ENCODE measurements at regions not wholly inside any gene's neighbourhood (a gene's known extent, or its start where the extent isn't known, plus 50 kb on each side); places are given as distances from the start of the nearest gene placed in this dataset.

DNA sequence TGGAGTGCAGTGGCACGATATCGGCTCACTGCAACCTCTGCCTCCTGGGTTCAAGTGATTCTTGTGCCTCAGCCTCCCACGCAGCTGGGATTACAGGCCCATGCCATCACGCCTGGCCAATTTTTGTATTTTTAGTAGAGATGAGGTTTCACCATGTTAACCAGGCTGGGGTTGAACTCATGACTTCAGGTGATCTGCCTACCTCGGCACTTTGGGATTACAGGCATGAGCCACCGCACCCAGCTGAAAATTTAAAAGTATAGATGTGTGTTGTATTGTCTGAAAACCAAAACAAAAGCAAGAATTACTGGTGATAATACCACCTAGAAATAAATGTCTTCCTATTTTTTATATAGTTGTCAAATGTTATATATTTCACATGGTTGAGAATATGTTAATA is 162.0 kb upstream of the DMRT1 start:
- intact Hi-C loops (cut with DNase I, micrococcal nuclease), result no loop called here
- DNase-seq, result no peak
- ATAC-seq, result no peak

- intact Hi-C loops (cut with DNase I, micrococcal nuclease), result no loop called here
- DNase-seq, result no peak
- ATAC-seq, result no peak
Observed at GRCh38 chr9:680106-680505, 161.4 kb upstream of the DMRT1 start.

DNA sequence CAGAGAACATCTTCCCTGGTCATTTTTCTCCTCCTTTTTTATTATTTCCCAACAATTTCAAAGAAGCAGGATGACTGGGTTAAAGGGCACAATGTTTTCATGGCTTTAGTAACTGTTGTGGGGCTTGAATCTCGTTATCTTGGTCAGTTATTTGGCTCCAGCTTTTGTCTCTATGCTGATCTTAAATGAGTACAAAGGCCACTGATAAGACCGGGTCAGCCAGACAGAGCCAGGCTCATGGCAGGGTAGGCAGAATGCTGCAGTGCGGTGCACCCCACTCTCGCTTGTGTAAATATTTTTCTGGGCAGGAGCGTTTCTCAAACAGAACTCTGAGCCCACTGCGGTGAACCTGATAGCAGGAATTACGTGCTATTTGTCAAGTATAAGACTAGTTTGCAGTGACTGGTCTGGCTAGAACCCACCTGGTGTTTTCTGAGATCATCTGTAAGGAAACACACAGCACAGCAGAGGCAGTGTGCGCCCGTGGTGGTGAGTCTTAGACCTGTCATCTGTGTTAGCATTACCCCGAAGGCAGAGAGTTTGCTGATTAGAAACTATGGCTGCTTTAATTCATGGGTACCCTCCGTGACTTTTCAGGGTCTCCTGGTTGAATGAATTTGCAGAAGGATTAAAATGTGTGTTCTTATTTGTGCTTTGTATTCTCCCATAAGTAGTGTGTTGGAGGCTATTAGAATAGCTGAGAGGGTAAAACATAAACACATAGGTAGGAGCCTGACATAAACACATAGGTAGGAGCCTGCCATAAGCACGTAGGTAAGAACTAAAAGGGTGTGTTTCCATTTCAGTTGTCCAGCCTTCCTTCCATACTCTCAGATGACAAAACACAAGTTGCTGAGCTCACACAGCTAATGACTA is 158.6 kb upstream of the DMRT1 start:
- intact Hi-C loops (cut with DNase I, micrococcal nuclease), result no loop called here
- DNase-seq (peak; percentile 47 to 65), ATAC-seq (peak; percentile 94)

DNA sequence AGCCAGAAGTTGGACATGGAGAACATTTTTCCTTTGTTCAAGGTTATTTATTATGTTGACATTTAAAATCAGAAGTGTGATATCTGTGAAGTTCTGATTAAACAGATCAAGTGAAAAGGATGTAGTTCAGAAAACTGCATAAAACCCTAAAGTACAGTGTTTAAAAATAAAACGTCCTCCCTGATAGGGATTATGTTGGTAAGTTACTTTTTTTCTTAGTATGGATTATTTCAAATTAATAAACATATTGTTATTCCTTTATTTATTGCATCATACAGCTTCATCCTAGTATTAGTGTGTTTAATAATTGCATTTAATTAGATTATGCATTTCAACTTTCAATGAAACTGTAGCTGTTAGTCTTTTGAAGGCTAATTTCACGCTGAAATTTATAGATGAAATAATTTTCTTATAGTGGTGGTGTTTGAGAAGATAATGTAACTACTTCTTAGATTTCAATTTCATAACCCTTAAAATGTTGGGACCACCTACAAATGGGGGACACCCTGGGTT is 157.9 kb upstream of the DMRT1 start:
- intact Hi-C loops (cut with DNase I, micrococcal nuclease), result no loop called here
- no peak for DNase-seq

GRCh38 chr9:684054-684890 is 157.2 kb upstream of the DMRT1 start:
- intact Hi-C loops (cut with DNase I, micrococcal nuclease), result no loop called here
- no peak for DNase-seq
- no peak for ATAC-seq

More for the DNA sequence above, 157.9 kb upstream of the DMRT1 start:
- ATAC-seq, result no peak

DNA sequence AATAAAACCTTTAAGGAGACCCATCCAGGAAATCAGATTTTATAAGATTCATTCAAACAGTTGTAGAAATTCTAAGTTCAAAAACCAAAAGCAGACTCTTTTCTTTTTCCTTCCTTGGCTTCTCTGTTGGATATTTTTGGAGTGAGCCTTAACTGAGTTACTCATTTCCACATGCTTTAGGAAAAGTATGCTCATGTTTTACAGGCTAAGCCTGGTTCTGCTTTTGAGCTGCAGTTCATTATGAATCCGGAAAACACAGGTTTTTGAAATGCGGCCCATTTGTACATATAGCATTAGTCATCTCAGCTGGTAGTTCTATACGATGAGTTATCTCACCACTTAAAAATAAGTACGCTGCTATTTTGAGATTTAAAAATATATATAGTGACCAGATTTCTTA is 156.6 kb upstream of the DMRT1 start:
- DNase-seq (no peak), ATAC-seq (no peak)
- intact Hi-C loops (cut with DNase I, micrococcal nuclease), result no loop called here

DNA sequence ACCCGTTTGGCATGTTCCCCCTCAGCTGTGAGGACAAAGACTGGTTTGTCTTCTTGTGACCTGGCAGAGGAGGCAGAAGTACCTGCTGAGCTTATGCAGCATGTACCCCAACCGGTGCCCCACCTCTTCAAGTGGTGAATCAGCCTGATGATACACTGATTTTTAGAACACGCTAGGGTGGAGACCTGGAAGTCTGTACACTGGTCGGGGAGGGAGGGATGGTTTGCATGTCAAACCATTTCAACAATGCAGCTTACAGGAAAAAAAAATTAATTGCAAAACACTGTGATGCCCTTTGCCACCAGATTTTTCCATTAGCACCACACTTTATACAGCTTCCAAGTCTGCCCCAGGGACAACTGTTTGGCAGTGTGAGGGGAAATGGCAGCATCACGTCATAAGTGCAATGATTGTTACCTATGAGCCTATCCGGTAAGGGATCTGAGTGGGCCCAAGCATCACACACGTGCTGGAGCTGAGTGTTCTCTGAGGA is 155.1 kb upstream of the DMRT1 start:
- DNase-seq (no peak), ATAC-seq (no peak)
- intact Hi-C loops (cut with DNase I, micrococcal nuclease), result no loop called here

- ATAC-seq, result no peak
- intact Hi-C loops (cut with DNase I, micrococcal nuclease), result no loop called here
- no peak for DNase-seq
Observed at GRCh38 chr9:687034-687785, 154.3 kb upstream of the DMRT1 start.

GRCh38 chr9:687994-688393 is 153.5 kb upstream of the DMRT1 start:
- no peak for DNase-seq
- ATAC-seq, result no peak
- intact Hi-C loops (cut with DNase I, micrococcal nuclease), result no loop called here

- ATAC-seq (no peak), DNase-seq (no peak)
- intact Hi-C loops (cut with DNase I, micrococcal nuclease), result no loop called here
Observed at GRCh38 chr9:690517-691111, 150.9 kb upstream of the DMRT1 start.

GRCh38 chr9:691825-692400 is 149.6 kb upstream of the DMRT1 start:
- DNase-seq (no peak), ATAC-seq (no peak)
- intact Hi-C loops (cut with DNase I, micrococcal nuclease), result no loop called here

DNA sequence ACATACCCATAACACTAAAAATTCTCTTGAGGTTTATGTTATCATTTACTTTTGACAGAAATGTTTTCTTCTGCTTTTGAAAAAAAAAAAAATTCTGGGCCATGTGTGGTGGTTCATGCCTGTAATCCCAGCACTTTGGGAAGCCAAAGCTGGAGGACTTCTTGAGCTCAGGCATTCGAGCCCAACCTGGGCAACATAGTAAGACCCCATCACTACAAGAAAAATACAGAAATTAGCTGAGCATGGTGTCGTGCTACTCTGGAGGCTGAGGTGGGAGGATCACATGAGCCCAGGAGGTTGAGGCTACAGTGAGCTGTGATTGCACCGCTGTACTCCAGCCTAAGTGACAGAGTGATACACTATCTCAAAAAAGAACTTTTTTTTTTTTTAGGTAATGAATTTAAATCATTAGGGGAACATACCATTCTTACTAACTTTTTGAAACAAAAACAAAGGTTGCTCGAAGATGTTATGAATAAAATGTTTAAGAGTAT is 148.8 kb upstream of the DMRT1 start:
- DNase-seq, result no peak
- intact Hi-C loops (cut with DNase I, micrococcal nuclease), result no loop called here
- no peak for ATAC-seq

DNA sequence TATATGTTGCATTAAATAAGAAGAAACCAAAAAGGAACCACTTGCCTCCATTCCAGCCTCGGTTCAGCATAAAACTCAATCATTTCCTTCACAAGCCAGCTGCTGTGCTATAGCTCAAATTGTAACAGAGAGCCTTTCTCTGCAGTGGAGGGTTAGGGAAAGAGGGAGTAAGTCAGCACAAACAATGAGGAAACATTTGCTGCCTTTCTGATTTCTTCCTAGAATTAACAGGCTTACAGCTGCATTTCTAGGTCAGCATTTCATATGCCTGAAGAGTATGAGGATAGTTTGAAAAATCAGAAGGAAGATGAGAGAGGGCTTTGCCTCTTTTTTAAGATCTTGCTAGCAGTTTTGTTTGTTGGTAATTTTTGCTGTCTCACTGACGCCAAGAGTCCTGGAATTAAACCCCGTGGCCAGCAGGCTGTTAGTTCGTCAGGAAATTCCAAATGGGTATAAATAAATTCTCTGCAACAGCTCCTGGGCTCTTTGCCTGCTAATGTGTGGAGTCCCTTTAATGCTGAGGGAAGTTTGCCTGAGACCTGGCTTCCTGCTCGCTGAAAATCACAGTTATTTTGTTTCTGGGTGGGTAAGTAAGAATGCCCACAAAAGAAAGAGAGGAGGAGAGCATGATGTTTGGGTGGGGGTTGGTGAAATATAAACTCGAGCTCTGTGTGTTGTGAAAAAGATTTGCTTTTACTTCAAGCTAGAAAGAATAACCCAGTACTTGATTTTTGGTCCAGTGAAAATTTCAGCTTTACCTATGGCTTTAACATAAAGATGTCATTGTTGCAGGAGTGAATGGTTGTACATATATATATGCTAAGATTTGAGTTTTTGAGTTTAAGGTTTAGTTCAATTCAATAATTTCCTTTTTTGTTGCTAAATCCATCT is 148.1 kb upstream of the DMRT1 start:
- peak; percentile 35 for ATAC-seq
- intact Hi-C loops (cut with DNase I, micrococcal nuclease), result no loop called here
- DNase-seq, result peak in 1 of 2 donors; percentile 53

GRCh38 chr9:694092-694402 is 147.4 kb upstream of the DMRT1 start:
- no peak for ATAC-seq
- DNase-seq, result no peak
- intact Hi-C loops (cut with DNase I, micrococcal nuclease), result no loop called here

DNA sequence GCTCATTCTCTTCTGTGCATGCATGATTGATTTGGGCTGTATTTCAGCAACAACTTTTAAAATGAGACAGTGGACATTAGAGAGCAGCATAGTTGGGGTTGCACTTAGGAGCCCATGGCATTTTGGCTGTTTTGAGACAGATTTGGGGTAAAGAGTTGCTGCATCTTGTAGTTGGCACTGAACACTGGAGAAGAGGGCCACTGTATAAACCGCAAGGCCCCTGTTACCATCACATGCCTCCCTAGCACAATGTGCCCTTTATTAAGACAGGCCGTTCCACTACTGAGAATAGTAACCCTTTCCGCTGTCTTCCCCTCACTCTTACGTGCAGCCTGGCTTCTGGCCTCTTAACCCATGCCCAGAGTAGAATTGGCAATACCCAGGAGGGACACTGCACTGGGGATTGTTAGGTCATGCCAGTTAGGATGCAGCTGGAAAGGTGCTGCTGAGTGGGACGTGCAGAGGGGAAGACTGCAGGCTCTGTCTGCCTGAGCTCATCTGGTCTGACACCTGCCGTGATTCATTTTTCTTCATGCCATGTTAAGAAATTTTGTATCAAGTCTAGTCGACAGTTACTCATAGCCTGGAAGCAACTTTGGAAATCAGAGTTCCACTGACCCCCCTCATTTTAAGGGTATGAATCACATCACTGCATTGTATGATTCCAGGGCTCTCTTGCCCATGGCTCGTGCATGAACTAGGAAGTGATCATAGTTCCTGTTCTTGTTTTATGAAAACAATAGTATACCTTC is 146.9 kb upstream of the DMRT1 start:
- DNase-seq (no peak), ATAC-seq (no peak)
- intact Hi-C loops (cut with DNase I, micrococcal nuclease), result no loop called here

DNA sequence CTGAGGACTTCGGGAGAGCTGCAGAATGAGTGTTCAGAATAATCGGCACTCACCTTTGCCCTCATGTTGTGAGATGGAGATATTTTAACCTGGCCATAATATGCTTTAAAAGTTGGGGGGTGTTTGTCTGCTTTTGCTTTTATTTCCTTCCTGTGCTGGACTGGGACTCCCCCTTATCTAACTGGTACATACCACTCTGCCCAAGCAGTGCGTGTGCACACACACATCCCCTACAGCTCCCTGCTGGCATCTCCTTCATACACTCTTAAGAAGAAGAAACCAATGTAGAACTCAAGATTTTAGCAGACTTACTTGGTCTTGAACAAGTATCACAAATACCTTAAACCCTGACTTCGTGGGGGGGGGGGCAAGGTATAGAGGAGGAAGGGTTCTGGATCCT is 146.2 kb upstream of the DMRT1 start:
- no peak for ATAC-seq
- intact Hi-C loops (cut with DNase I, micrococcal nuclease), result no loop called here
- no peak for DNase-seq

Data from left colon (tissue), 2 donors.